HFFc6 (cell line): ENCODE measurements at regions not wholly inside any gene's neighbourhood (a gene's known extent, or its start where the extent isn't known, plus 50 kb on each side); places are given as distances from the start of the nearest gene placed in this dataset.

Source experiments
- DNase-seq: peaks from one replicate; pipeline ENCODE4 v3.0.0-alpha.2; 2018
- H3K27ac Mint-ChIP-seq: 2 replicates; pipeline ENCODE4 v1.8.0; 2020; ENCODE audit warnings: mild to moderate bottlenecking, mixed read lengths
- H3K27me3 Mint-ChIP-seq: 2 replicates; pipeline ENCODE4 v1.8.0; 2021; ENCODE audit warnings: mild to moderate bottlenecking, moderate library complexity, mixed read lengths; ENCODE audit not compliant: insufficient read depth
- H3K36me3 Mint-ChIP-seq: 2 replicates; pipeline ENCODE4 v1.8.0; 2021; ENCODE audit warnings: low read depth, mixed read lengths
- H3K4me1 Mint-ChIP-seq: 2 replicates; pipeline ENCODE4 v1.8.0; 2020; ENCODE audit warnings: low read depth, mixed read lengths
- H3K4me3 Mint-ChIP-seq: 2 replicates; pipeline ENCODE4 v1.8.0; 2020; ENCODE audit warnings: mild to moderate bottlenecking, moderate library complexity, mixed read lengths
- H3K9me3 Mint-ChIP-seq: 2 replicates; pipeline ENCODE4 v1.8.0; 2020; ENCODE audit warnings: mild to moderate bottlenecking, mixed read lengths
- TF ChIP-seq, protein P1 (sequence below): fragments of 200-600 bp; sonication (generic); IDR thresholded peaks from 2 replicates; pipeline ENCODE4 v1.5.0; 2021; ENCODE audit warnings: antibody characterized with exemption, mild to moderate bottlenecking

DNA sequence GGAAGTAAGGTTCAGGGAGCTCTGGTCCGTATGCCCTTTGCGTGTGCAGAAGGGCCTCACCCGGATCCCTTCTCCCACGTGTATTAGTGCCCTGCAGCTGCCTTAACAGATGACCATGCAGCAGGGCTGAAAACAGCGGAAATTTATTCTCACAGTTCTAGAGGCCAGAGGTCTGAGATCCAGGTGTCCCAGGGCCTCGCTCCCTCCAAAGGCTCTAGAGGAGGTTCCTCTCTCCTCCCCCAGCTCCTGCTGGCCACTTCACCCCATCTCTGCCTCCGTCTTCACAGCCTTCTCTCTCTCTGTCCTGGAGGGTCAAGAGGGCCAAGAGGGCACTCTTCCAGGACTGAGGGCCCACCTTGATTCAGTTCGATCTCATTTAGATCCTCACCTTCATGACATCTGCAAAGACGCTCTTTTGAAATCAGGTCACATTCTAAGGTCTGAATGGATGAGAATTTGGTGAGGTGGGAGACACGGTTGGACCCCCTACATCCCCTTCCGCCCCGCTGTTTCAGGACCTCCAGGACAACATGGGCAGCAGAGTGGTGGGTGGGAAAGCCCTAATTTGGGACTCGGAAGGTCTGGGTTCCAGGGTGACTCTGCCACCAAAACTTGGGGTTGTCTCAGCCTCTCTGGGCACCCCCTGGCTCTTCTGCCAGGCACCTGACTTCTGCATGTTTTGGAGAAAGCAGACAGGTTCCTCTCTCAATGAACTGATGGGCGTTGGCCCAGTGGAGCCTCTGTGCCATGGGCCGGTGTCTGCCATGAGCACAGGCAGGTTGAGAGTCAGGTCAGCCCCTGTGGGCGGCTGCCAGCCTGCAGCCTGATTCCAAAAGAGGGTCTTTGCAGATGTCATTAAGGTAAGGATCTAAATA is 361.2 kb downstream of the SEC14L1 start:
- Mint-ChIP-seq H3K27ac (no peak overlapping the region), H3K27me3 (peaks cover 31% of the 10 kb centered on the region), H3K4me1 (no peaks in the 10 kb centered on the region), H3K36me3 (peaks cover 10% of the 10 kb centered on the region), H3K4me3 (no peak overlapping the region), H3K9me3 (no peaks in the 10 kb centered on the region)
- TF ChIP-seq, protein P1, sequence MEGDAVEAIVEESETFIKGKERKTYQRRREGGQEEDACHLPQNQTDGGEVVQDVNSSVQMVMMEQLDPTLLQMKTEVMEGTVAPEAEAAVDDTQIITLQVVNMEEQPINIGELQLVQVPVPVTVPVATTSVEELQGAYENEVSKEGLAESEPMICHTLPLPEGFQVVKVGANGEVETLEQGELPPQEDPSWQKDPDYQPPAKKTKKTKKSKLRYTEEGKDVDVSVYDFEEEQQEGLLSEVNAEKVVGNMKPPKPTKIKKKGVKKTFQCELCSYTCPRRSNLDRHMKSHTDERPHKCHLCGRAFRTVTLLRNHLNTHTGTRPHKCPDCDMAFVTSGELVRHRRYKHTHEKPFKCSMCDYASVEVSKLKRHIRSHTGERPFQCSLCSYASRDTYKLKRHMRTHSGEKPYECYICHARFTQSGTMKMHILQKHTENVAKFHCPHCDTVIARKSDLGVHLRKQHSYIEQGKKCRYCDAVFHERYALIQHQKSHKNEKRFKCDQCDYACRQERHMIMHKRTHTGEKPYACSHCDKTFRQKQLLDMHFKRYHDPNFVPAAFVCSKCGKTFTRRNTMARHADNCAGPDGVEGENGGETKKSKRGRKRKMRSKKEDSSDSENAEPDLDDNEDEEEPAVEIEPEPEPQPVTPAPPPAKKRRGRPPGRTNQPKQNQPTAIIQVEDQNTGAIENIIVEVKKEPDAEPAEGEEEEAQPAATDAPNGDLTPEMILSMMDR = no peak
- DNase-seq = no peak

DNA sequence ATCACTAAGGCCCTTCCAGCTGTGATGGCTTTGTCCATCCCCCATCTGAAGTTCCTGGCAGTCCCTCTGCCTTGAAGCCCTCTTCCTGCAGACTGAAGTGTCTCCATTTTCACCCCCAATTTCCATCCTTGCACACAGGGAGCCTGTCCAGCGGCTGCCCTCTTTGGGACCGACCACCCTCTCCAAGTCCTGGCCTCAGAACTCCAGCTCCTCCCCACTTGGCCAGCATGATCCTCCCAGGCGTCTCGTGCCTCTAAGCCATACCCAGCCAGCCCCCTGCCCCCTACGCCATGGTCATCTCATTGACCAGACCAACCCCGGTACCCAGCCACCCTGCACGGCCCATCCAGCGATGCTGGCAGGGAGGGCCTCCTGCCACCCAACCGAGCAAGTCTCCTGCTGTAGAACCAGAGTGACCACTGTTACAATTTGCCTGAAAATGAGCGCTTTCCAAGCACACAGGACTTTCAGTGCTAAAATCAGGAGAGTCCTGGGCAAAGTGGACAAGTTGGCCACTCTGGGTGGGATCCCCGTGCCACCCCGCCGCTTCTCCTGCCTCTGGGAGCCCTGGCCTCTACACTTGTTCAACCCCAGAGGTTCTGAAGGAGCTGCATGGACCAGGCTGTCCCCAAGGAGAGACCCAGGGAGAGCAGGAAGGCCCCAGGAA is 362.0 kb downstream of the SEC14L1 start:
- H3K27ac Mint-ChIP-seq = no peak overlapping the region

DNA sequence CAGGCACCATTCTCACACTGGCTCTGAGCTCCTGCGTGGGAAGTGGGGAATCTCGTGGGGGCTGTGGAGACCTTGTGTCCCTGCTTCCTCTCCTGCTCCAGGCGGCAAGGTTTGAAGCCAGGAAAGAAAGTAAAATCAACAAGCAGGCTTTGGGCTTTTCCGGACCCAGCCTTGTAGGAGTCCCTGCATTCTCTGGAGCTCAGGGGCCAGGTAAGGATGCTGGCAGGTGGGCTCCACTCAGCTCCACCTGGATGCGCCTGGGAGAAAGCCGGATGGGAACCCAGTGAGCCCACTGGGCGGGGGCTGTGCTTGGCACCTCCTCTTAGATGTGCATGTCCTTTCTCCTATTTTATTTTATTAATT is 362.5 kb downstream of the SEC14L1 start:
- Mint-ChIP-seq H3K9me3 (no peaks in the 10 kb centered on the region), H3K4me1 (no peaks in the 10 kb centered on the region), H3K36me3 (peaks cover 10% of the 10 kb centered on the region), H3K27ac (no peak overlapping the region), H3K4me3 (no peak overlapping the region), H3K27me3 (peaks cover 35% of the 10 kb centered on the region)
- TF ChIP-seq, protein P1 = no peak
- no peak for DNase-seq

More for the DNA sequence above, 362.0 kb downstream of the SEC14L1 start:
- H3K4me1 Mint-ChIP-seq = no peaks in the 10 kb centered on the region
- H3K27me3 Mint-ChIP-seq = peaks cover 35% of the 10 kb centered on the region
- H3K4me3 Mint-ChIP-seq = peak overlapping the region; percentile 33; the same call in 1 of the 2 replicates
- TF ChIP-seq, protein P1 = no peak
- H3K36me3 Mint-ChIP-seq = peaks cover 10% of the 10 kb centered on the region
- H3K9me3 Mint-ChIP-seq = no peaks in the 10 kb centered on the region
- DNase-seq = no peak

DNA sequence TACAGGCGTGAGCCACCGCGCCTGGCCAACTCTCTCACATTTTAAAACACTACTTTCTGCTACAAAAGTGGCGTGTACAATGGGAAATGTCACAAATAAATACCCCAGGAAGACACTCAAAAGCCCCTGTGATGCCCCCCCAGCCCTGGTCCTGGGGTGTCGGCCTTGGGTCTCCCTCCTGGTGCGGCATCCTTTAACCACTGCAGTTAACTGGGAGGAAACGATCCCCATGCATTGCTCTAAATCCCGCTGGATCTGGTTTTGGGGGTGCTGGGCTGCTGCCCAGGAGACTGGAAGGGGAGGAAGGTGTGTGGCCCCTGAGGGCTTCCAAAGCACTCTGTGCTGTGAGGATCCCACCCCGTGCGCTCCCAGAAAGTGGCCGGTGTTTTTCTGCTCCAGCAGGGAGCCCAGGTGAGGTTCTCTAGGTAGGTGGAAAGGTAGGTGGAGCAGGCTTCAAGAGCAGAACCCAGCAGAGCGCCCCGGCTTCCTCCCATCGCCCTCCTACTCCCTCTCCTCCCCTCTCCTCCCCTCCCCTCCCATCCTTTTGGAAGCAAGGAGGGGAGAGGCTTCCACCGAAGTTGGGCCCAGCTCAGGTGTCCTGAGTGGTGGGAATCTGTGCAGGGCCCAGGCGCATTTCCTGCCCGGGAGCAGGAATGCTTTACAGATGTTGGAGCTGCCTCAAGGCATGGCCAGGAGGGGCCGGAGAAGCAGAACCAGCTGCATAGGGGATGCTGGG is 363.3 kb downstream of the SEC14L1 start:
- TF ChIP-seq, protein P1 = no peak
- no peaks in the 10 kb centered on the region for H3K4me1 Mint-ChIP-seq
- peaks cover 10% of the 10 kb centered on the region for H3K36me3 Mint-ChIP-seq
- H3K27me3 Mint-ChIP-seq = peaks cover 34% of the 10 kb centered on the region
- no peak overlapping the region for H3K27ac Mint-ChIP-seq
- H3K9me3 Mint-ChIP-seq = no peaks in the 10 kb centered on the region
- DNase-seq = no peak
- H3K4me3 Mint-ChIP-seq = no peak overlapping the region

DNA sequence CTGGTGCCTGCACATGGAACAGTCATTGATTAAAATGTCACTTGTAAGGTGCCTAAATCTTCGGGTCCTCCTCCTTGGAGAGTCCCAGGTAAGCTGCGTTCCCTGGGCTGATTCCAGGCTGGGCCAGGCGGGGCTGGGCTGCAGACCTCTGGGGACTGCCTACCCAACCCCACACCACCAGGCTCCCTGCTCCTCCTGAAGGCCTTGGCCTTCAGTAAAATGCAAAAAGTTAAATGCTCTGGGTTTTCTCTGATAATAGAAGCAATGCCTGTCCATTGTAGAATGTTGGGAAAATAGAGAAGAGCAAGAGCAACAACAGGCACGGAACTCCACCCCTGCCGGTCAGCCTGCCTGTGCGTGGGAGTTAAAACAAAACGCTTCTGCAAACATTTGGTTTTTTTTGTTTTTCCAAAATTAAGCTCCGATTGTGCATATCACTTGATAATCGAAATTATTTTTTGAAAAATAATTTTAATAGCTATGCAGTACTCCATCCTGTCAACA is 363.9 kb downstream of the SEC14L1 start:
- no peak for DNase-seq
- Mint-ChIP-seq H3K27ac (no peak overlapping the region), H3K27me3 (peaks cover 30% of the 10 kb centered on the region), H3K36me3 (peaks cover 10% of the 10 kb centered on the region), H3K4me1 (no peaks in the 10 kb centered on the region), H3K4me3 (no peak overlapping the region), H3K9me3 (no peaks in the 10 kb centered on the region)
- TF ChIP-seq, protein P1 = no peak
